ENCODE measurements at regions not wholly inside any gene's neighbourhood (a gene's known extent, or its start where the extent isn't known, plus 50 kb on each side); places are given as distances from the start of the nearest gene placed in this dataset.

DNA sequence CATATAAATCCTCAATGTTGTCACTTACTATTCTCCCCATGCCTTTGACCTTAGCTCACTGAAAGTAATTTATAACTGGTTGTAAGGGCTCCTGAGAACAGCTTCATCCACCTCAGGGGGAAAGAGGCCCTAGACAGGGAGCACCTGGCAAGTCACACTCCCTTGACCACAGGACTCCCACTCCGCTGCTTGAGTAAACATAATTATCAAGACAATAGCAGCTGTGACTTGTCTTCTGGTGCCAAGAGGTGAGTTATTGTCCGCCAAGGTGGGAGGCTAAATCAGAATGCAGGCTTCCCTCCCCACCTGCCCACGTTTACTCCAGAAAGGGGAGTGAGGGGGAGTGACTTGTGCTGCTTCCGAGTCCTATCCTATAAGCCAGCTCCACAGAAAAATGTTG lies 230.6 kb upstream of the LRATD1 start:
- no peak for DNase-seq (ENCODE audit: low read depth, low spot score)

DNA sequence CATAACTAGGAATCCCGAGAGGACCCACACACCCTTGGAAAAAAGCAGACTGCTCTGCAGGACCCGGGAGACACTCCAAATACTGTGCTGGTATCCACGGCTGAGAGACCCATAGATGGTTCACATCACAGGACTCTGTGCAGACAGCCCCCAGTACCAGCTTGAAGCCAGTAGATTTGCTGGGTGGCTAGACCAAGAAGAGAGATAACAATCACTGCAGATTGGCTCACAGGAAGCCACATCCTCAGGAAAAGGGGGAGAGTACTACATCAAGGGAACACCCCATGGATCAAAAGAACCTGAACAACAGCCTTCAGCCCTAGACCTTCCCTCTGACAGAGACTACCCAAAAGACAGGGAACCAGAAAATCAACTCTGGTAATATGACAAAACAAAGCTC lies 223.8 kb upstream of the LRATD1 start:
- in situ Hi-C loops (cut with HindIII; ENCODE audit: low sequenced_read_pairs), result no loop called here
- H3K4me3 ChIP-seq (ENCODE audit: low read depth, low read length), result no peak overlapping the region
- TF ChIP-seq, protein P1, sequence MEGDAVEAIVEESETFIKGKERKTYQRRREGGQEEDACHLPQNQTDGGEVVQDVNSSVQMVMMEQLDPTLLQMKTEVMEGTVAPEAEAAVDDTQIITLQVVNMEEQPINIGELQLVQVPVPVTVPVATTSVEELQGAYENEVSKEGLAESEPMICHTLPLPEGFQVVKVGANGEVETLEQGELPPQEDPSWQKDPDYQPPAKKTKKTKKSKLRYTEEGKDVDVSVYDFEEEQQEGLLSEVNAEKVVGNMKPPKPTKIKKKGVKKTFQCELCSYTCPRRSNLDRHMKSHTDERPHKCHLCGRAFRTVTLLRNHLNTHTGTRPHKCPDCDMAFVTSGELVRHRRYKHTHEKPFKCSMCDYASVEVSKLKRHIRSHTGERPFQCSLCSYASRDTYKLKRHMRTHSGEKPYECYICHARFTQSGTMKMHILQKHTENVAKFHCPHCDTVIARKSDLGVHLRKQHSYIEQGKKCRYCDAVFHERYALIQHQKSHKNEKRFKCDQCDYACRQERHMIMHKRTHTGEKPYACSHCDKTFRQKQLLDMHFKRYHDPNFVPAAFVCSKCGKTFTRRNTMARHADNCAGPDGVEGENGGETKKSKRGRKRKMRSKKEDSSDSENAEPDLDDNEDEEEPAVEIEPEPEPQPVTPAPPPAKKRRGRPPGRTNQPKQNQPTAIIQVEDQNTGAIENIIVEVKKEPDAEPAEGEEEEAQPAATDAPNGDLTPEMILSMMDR (IDR thresholded peaks at IDR 0.05; ENCODE audit: low read depth, low read length), result no peak
- no peak for DNase-seq (ENCODE audit: low read depth, low spot score)

More for the DNA sequence above, 230.6 kb upstream of the LRATD1 start:
- in situ Hi-C loops (cut with HindIII; ENCODE audit: low sequenced_read_pairs), result no loop called here
- no peak overlapping the region for H3K4me3 ChIP-seq (ENCODE audit: low read depth, low read length)
- TF ChIP-seq, protein P1 (IDR thresholded peaks at IDR 0.05; ENCODE audit: low read depth, low read length), result no peak

DNA sequence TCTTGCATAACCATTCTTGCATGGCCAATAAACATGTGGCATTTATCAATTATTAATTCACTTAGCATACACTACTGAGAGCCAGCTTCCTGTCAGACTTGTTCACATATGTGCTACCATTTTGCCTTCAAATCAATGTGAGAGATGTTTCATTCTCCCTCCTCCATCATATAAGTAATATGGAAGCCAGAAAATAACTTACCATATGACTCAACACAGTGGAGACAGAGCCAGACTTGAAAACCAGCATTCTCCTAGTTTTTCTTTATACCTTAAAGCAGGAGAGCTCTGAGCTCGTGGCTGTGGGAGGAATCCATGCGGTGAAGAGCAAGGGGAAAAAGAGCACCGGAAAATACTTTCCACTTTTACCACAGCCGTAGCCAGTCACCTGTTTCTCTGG lies 215.0 kb upstream of the LRATD1 start:
- H3K4me3 ChIP-seq (ENCODE audit: low read depth, low read length), result no peak overlapping the region
- peak; percentile 21 for DNase-seq (ENCODE audit: low read depth, low spot score)
- in situ Hi-C loops (cut with HindIII; ENCODE audit: low sequenced_read_pairs), result no loop called here
- TF ChIP-seq, protein P1 (IDR thresholded peaks at IDR 0.05; ENCODE audit: low read depth, low read length), result no peak

DNA sequence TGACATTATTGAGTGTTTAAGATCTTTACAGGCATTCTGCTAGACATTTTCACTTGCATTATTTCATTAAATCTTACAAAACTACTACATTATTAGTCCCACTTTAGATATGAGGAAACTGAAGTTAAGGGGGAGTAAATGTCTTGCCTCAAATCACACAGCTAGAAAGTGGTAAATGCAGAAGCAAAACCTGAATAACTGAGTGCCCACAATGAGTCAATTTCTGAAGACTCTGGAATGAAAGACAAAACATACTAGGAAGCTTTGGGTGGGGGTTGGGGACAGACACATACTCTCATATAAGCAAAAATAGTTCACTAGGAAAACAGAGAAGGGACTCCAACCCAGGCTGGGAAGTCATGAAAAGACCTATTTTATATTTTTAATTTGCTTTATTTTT lies 214.4 kb upstream of the LRATD1 start:
- DNase-seq (ENCODE audit: low read depth, low spot score), result peak; percentile 43
- TF ChIP-seq, protein P1 (IDR thresholded peaks at IDR 0.05; ENCODE audit: low read depth, low read length), result no peak
- H3K4me3 ChIP-seq (ENCODE audit: low read depth, low read length), result no peak overlapping the region
- in situ Hi-C loops (cut with HindIII; ENCODE audit: low sequenced_read_pairs), result no loop called here

DNA sequence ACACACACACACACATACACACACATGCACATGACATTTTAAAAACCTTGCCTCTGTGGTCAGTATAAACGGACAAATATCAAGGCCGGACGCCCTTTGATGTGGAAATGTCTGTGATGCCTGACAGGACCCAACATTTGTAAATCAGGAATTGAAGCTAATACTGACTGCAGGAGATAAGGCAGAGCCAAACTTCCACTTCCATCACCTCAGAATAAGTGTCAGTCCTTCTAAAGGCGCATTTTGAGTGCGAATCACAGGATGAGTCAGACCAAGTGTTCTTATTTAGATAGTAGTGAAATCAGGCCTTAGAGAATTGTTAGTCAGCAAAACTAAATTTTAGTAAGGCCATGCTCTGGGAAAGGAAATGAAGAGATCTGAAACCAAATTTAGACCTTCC lies 211.7 kb upstream of the LRATD1 start:
- TF ChIP-seq, protein P1 (IDR thresholded peaks at IDR 0.05; ENCODE audit: low read depth, low read length), result no peak
- DNase-seq (ENCODE audit: low read depth, low spot score), result peak; percentile 36
- in situ Hi-C loops (cut with HindIII; ENCODE audit: low sequenced_read_pairs), result no loop called here
- H3K4me3 ChIP-seq (ENCODE audit: low read depth, low read length), result no peak overlapping the region

DNA sequence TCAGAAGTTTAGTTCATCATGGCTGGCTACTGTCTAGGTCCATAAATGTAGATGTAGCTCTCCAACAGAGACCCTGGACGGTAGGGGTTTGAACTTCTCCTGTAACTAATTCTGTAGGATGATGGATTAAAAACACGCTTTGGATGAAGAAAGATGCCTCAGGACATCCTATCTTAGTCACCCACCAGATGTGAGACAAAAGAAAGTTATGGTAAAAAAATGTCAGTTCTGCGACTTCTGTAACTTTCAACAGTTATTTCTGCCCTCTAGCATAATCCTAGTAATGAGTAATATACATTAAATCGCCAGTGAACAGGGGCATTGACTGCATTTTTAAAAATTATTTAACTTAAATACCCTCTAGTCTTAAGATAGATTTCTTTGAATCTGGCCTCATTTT lies 210.1 kb upstream of the LRATD1 start:
- no peak overlapping the region for H3K4me3 ChIP-seq (ENCODE audit: low read depth, low read length)
- TF ChIP-seq, protein P1 (IDR thresholded peaks at IDR 0.05; ENCODE audit: low read depth, low read length), result no peak
- in situ Hi-C loops (cut with HindIII; ENCODE audit: low sequenced_read_pairs), result no loop called here
- DNase-seq (ENCODE audit: low read depth, low spot score), result no peak

All from astrocyte of the spinal cord (primary cell).